GM18519 (cell line): ENCODE measurements at regions not wholly inside any gene's neighbourhood (a gene's known extent, or its start where the extent isn't known, plus 50 kb on each side); places are given as distances from the start of the nearest gene placed in this dataset.

ENCODE experiments used
- ATAC-seq: cut with Tn5 transposase; IDR thresholded peaks from one replicate; pipeline ENCODE4 v1.9.1; 2021; ENCODE audit warnings: mild to moderate bottlenecking, moderate library complexity; ENCODE audit not compliant: unreplicated experiment, low FRiP score

DNA sequence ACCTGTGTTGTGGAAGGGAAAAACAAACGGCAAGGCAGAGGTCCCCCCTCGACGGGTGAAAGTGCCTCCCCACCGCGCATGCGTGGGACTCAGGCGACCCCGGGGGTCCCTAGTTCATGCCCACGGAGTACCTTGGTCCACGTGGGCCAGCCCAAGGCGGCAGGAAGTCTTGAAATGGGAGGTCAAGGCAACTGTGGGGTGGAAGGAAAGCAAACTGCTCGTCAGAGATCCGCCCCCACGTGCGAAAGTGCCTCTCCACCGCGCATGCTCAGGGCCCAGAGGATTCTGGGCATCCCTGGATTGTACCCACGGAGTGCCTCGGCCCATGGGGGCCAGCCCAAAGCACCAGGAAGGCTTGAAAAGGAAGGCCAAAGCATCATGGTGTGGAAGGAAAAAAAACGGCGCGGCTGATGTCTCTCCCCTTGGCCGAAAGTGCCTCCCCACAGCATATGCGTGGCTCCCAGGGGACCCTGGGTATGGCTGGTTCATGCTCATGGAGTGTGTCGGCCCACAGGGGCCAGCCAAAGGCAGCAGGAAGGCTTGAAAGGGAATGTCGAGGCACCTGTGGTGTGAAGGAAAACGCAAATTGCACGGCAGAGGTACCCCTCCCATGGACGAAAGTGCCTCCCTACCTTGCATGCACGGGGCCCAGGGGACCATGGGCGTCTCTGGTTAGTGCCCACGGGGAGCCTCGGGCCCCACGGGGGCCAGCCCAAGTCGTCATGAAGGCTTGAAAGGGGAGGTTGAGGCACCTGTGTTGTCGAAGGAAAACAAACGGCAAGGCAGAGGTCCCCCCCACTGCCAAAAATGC, 369.7 kb downstream of the ALG10 start:
- no peak for ATAC-seq

DNA sequence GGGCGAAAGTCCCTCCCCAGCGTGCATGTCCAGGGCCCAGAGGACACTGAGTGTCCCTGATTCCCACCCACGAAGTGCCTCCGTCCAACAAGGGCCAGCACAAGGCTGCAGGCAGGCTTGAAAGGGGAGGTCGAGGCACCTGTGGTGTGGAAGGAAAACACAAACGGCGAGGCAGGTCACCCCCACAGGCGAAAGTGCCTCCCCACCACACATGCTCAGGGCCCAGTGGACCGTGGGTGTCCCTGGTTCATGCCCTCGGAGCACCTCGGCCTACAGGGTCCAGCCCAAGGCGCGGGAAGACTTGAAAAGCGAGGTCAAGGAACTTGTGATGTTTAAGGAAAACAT, 370.4 kb downstream of the ALG10 start:
- no peak for ATAC-seq

- ATAC-seq, result no peak
Measured at GRCh38 chr12:34393086-34393820, 371.0 kb downstream of the ALG10 start.

DNA sequence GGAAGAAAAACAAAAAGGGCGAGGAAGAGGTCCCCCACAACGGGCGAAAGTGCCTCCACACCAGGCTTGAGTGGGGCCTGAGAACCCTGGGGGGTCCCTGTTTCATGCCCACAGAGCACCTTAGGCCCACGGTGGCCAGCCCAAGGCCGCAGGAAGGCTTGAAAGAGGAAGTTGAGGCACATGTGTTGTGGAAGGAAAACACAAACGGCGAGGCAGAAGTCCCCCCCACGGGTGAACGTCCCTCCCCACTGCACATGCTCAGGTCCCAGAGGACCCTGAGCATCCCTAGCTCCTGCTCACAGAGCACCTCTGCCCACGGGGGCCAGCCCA, 371.5 kb downstream of the ALG10 start:
- ATAC-seq, result no peak

DNA sequence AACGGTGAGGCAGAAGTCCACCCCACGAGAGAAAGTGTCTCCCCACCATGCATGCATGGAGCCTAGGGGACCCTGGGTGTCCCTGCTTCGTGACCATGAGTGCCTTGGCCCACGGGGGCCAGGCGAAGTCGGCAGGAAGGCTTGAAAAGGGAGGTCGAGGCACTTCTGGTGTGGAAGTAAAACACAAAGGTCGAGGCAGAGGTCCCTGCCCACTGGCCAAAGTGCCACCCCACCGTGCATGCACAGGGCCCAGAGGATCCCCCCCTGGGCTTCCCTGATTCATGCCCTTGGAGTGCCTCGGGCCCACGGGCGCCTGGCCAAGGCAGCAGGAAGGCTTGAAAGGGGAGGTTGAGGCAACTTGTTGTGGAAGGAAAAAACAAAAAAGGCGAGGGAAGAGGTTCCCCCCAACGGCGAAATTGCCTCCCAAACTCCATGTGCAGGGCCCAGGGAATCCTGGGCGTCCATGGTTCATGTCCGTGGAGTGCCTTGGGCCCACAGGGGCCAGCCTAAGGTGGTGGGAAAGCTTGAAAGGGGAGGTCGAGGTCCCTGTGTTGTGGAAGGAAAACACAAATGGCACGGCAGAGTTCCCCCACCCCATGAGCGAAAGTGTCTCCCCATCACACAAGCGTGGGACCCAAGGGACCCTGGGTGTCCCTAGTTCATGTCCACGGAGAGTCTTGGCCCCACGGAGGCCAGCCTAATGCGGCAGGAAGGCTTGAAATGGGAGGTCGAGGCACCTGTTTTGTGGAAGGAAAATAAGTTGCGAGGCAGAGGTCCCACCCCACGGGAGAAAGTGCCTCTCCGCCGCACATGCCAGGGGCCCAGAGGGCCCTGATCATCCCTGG, 372.1 kb downstream of the ALG10 start:
- no peak for ATAC-seq

- ATAC-seq, result no peak
Measured at GRCh38 chr12:34395056-34396005, 373.0 kb downstream of the ALG10 start.

- ATAC-seq, result no peak
Measured at GRCh38 chr12:34396006-34396860, 373.9 kb downstream of the ALG10 start.

- ATAC-seq, result no peak
Measured at GRCh38 chr12:34396861-34397590, 374.7 kb downstream of the ALG10 start.

DNA sequence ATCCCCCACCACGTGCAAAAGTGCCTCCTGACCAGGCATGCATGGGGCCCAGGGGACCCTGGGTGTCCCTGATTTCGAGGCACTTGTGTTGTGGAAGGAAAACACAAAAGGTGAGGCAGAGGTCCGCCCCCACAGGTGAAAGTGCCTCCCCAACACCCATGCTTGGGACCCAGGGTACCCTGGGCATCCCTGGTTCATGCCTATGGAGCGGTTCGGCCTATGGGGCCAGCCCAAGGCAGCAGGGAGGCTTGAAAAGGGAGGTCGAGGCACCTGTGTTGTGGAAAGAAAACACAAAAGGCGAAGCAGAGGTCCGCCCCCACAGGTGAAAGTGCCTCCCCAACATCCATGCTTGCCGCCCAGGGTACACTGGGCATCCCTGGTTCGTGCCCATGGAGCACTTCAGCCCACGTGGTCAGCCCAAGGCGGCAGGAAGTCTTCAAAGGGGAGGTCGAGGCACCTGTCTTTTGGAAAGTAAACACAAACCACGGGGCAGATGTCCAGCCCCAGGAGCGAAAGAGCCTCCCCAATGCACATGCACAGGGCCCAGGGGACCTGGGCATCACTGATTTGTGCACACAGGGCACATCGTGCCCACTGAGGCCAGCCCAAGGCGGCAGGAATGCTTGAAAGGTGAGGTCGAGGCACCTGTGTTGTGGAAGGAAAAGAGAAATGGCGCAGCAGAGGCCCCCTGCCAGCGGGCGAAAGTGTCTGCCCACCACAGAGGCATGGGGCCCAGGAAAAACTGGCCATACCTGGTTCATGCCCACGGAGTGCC, 375.5 kb downstream of the ALG10 start:
- no peak for ATAC-seq

DNA sequence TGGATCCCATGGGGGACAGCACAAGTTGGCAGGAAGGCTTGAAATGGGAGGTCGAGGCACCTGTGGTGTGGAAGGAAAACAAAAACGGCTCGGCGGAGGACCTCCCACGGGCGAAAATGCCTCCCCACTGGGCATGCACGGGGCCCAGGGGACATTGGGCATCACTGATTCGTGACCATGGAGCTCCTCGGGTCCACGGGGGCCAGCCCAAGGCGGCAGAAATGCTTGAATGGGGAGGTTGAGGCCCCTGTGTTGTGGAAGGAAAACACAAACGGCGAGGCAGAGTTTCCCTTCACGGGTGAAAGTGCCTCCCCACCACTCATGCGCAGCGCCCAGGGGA, 376.0 kb downstream of the ALG10 start:
- ATAC-seq, result no peak

- no peak for ATAC-seq
Measured at GRCh38 chr12:34398706-34399630, 376.7 kb downstream of the ALG10 start.

DNA sequence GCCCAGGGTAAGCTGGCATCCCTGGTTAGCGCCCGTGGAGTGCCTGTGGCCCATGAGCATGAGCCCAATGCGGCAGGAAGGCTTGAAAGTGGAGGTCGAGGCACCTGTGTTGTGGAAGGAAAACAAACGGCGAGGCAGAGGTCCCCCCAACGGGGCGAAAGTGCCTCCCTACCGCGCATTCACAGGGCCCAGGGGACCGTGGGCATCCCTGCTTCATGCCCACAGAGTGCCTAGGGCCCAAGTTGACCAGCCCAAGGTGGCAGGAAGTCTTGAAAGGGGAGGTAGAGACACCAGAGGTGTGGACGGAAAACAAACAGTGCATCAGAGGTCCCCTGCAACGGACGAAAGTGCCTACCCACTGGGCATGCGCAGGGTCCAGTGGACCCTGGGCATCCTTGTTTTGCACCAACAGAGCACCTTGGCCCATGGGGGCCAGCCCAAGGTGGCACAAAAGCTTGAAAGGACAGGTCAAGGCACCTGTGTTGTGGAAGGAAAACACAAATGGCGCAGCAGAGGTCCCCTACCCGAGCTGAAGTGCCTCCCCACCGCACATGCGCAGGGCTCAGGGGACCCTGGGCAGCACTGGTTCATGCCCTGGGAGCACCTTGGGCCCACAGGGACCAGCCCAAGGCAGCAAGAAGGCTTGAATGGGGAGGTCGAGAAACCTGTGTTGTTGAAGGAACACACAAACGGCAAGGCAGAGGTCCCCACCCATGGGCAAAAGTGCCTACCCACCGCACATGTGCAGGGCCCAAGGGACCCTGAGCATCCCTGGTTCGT, 377.5 kb downstream of the ALG10 start:
- no peak for ATAC-seq

- no peak for ATAC-seq
Measured at GRCh38 chr12:34400411-34400881, 378.1 kb downstream of the ALG10 start.

DNA sequence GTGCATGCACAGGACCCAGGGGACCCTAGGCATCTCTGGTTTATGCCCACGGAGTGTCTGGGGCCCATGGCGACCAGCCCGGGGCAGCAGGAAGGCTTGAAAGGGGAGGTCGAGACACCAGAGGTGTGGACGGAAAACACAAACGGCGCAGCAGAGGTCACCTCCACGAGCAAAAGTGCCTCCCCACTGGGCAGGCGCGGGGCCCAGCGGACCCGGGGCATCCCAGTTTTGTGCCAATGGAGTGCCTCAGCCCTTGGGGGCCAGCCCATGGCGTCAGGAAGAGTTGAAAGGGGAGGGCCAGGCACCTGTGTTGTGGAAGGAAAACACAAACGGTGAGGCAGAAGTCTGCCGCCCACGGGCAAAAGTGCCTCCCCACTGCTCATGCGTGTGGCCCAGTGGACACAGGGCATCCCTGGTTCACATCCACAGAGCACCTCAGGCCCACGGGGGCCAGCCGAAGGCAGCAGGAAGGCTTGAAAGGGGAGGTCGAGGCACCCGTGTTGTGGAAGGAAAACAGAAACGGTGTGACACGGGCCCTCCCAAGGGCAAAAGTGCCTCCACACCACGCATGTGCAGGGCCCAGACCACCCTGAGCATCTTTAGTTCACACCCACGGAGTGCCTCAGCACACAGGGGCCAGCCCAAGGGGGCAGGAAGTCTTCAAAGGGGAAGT, 378.8 kb downstream of the ALG10 start:
- ATAC-seq, result no peak

DNA sequence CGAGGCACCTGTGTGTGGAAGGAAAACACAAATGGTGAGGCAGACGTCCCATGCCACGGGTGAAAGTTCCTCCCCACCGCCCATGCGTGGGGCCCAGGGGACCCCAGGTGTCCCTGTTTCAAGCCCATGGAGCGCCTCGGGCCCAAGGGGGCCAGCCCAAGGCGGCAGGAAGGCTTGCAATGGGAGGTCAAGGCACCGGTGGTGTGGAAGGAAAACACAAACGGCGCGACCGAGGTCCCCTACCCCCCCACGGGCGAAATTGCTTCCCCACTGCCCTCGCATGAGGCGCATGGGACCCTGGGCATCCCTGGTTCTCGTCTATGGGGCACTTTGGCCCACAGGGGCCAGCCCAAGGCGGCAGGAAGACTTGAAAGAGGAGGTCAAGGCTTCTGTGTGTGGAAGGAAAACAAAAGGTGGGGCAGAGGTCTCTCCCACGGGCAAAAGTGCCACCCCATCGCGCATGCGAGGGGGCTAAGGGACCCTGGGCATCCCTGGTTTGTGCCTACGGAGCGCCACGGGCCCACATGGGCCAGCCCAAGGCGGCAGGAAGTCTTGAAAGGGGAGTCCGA, 379.4 kb downstream of the ALG10 start:
- no peak for ATAC-seq
